H1 (cell line): ENCODE measurements at regions not wholly inside any gene's neighbourhood (a gene's known extent, or its start where the extent isn't known, plus 50 kb on each side); places are given as distances from the start of the nearest gene placed in this dataset.

Experiments
- KDM5A ChIP-seq: fragments of 200-600 bp; IDR thresholded peaks from 2 replicates; pipeline ENCODE4 v1.7.1; 2012; ENCODE audit warnings: mild to moderate bottlenecking, low read length, inconsistent platforms, mixed read lengths
- TBP ChIP-seq: IDR thresholded peaks from 2 replicates; pipeline ENCODE4 v1.6.1; 2011; ENCODE audit warnings: low read depth, low read length, improper control_type of control experiment
- TF ChIP-seq, protein P1 (sequence below), 3 experiments: IDR thresholded peaks; 1 replicate in 2 of 3; 2 replicates in 1 of 3; pipeline versions ENCODE4 v1.5.1 to v1.6.1; 2011; ENCODE audit warnings: low read length in 3 of 3, mild to moderate bottlenecking in 3 of 3, inconsistent platforms in 2 of 3, low read depth in 1 of 3, moderate library complexity in 1 of 3; ENCODE audit not compliant: insufficient read depth in 1 of 3; ENCODE audit errors: control extremely low read depth in 1 of 3

GRCh38 chr1:187270256-187270655 lies 441.5 kb downstream of the PLA2G4A start (continued):
- TF ChIP-seq, protein P1, sequence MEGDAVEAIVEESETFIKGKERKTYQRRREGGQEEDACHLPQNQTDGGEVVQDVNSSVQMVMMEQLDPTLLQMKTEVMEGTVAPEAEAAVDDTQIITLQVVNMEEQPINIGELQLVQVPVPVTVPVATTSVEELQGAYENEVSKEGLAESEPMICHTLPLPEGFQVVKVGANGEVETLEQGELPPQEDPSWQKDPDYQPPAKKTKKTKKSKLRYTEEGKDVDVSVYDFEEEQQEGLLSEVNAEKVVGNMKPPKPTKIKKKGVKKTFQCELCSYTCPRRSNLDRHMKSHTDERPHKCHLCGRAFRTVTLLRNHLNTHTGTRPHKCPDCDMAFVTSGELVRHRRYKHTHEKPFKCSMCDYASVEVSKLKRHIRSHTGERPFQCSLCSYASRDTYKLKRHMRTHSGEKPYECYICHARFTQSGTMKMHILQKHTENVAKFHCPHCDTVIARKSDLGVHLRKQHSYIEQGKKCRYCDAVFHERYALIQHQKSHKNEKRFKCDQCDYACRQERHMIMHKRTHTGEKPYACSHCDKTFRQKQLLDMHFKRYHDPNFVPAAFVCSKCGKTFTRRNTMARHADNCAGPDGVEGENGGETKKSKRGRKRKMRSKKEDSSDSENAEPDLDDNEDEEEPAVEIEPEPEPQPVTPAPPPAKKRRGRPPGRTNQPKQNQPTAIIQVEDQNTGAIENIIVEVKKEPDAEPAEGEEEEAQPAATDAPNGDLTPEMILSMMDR (IDR thresholded peaks at IDR 0.05; ENCODE audit: control extremely low read depth in 1 of 3, insufficient read depth in 1 of 3, low read depth in 1 of 3, low read length in 3 of 3) = no peak
- no peak for TF ChIP-seq KDM5A
- TF ChIP-seq TBP = no peak
